GM18861 (cell line): ENCODE measurements at regions not wholly inside any gene's neighbourhood (a gene's known extent, or its start where the extent isn't known, plus 50 kb on each side); places are given as distances from the start of the nearest gene placed in this dataset.

Source experiments
- ATAC-seq: cut with Tn5 transposase; IDR thresholded peaks from one replicate; pipeline ENCODE4 v1.9.1; 2021; ENCODE audit not compliant: unreplicated experiment

GRCh38 chr11:103530257-103530656, 421.0 kb downstream of the DYNC2H1 start:
- no peak for ATAC-seq

DNA sequence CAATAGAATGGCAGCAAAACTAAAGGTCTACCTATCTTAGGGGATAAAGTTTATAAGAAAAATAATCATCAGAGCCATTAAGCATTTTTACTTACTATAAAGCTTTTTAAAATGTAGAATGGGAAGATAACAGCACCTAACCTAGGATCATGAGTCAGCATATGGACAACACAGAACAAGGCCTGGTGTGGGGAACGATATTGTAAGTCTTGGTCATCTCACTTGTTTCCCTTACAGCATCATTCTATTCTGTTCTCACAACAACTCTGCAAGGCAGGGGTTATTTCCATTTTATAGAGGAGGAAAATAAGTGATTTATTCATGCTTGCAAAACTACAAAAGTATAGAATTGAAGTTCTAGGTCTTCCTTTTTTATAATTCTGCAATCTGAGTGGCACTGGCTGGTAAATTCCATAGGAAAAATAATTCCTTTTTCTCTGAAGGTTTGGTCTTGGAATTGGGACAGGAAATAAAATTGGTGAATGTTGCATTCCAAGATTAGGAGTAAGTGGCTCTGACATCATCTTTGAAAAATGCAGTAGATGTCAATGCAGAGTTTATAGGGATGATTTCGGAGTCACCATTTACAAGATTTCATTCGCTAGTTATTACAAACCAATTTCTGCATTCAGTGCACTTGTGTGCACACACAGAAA, 423.0 kb downstream of the DYNC2H1 start:
- no peak for ATAC-seq

DNA sequence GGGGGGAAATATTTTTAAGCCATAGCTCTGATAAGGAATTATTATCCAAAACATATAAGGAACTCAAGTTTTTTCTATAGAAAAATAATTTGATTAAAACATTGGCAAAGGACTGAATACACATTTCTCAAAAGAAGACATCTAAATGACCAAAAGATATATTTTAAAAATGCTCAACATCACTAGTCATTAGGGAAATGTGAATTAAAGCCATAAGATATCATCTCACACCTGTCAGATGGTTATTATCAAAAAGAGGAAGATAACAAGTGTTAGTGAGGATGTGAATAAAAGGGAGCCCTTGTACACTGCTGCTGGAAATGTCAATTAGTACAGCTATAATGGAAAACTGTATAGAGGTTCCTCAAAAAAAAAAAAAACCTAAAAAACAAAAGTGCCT, 425.0 kb downstream of the DYNC2H1 start:
- ATAC-seq: no peak

DNA sequence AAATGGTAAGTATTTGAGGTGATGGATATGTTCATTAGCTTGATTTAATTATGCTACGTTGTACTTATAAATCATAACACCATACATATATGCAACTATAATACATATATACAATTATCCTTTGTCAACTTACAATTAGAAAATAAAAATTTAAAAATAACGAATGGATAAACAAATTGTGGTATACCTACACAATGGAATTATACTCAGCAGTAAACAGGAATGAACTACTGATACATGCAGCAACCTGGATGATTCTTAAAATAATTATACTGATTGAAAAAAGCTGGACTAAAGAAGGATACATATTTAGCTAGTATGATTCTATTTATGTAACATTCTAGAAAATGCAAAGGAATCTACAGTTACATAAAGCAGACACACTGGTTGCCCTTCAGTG, 425.7 kb downstream of the DYNC2H1 start:
- no peak for ATAC-seq

- no peak for ATAC-seq
These were observed 427.1 kb downstream of the DYNC2H1 start for GRCh38 chr11:103536335-103536722.

DNA sequence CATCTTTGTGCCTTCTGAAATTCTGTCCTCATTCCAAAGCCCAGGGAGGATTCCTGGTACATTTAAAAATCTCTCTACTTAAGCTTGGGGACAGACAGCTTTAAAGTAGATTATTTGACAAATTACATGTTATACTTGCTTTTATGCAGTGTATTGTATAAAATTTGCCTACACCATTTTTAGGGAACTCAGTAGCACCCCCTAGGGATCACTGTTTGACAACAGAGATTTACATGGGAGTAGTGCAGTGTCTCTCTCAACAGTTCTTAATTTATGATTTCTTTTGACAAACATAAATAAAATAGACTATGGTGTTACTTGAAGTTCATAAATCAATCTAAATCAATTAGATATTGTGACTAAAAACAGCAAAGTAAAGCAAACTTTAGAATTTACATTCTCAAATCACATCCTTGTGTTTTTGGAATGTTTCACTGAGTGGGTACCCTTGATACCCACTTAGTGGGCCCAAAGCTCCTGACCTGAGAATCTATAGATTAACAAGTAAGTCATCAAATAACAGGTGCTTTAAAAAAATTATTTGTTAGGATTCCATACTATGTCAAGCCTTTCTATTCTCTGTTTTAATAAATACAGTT, 428.8 kb downstream of the DYNC2H1 start:
- no peak for ATAC-seq

- ATAC-seq: no peak
These were observed 429.9 kb downstream of the DYNC2H1 start for GRCh38 chr11:103539166-103539565.

- ATAC-seq: no peak
These were observed 432.1 kb downstream of the DYNC2H1 start for GRCh38 chr11:103541186-103541795.

DNA sequence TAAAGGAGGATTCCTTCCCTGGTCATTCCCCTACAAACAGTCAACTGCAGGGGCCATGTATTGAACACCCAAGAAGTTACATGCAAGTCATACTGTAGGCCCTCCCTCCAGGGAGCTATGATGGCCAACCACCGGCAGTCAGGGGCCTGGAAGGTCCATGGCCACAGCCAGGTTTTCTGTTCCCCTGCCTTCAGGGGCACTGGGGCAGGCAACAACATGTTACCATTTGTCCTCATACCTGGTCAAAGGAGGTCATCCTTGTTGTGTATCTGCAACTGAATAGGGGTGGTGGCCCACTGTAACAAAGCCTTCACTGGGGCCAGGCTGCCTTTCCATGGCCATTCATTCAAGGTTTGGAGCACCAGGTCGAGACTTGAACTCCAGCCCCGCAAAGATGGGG, 433.6 kb downstream of the DYNC2H1 start:
- no peak for ATAC-seq

- no peak for ATAC-seq
These were observed 434.2 kb downstream of the DYNC2H1 start for GRCh38 chr11:103543456-103543855.

GRCh38 chr11:103544874-103545273, 435.6 kb downstream of the DYNC2H1 start:
- ATAC-seq: no peak

DNA sequence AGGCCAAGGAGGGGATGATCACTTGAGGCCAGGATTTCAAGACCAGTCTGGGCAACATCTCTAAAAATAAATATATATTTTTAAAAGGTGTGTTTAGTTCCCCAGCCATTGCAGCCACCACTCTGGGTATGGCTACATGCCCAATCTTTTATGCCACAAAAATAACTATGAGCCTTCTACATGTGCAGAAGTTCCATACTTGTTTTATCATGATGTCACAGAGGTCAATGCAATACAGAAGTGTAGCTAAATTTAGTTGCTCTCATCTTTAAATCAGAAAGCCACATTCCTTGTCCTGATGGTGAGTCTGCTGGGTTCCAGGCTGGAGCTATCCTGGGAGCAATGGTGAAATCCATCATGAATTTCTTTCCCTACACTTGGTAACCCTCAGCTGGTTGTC, 436.3 kb downstream of the DYNC2H1 start:
- no peak for ATAC-seq

DNA sequence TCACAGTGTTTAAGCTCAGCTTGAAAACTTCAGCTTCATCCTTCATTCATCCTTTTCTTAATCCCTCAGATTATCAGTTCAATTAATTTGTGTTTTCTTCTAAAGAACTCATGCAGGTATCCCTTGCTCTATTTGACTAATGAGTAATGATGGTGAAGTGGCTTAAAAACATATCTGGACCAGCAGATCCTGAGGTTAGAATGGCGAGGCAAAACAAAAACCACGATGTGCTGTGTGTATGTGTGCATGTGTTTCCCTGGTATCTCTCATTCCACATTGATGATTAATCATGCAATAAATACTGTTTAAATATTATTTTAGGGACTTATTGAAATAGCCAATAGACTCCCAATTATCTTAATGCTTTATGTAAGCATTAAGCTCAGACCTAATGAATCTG, 437.0 kb downstream of the DYNC2H1 start:
- ATAC-seq: no peak

- ATAC-seq: no peak
These were observed 437.8 kb downstream of the DYNC2H1 start for GRCh38 chr11:103547024-103547423.

DNA sequence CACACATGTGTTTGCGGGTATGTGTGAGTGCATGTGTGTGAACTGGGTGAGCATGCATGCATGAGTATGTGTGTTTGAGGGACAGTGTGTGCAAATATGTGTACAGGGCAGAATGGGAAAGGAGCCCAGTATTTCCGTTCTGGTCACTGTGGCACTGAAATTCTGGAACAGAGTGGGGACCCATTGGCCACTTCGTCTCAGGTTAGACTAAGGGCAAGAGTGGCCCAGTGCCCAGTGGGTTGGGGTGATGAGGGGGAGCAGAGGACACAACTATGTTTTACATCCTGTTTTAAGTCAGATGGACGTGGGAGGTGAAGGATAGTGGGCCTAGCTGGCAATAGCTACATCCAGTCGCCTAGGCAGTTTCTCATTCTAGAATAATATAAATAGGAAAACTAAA, 438.5 kb downstream of the DYNC2H1 start:
- ATAC-seq: no peak

DNA sequence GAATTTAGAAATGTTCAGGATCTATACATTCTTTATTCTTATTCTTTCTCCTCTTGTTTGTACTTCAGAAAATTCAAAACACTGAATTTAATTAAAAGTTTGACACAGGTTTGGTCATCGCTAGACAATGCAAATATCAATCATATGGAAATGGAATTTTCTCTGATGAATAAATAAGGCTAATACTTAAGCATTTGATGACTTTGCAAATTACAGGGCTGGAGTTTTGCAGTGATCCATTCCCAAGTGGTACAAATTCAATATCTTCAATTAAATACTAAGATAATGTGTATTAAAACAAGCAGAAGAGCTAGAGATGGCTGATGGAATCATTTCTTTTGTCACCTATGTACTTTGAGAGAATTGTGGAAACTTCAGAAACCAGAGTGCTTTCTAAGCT, 439.6 kb downstream of the DYNC2H1 start:
- ATAC-seq: no peak

DNA sequence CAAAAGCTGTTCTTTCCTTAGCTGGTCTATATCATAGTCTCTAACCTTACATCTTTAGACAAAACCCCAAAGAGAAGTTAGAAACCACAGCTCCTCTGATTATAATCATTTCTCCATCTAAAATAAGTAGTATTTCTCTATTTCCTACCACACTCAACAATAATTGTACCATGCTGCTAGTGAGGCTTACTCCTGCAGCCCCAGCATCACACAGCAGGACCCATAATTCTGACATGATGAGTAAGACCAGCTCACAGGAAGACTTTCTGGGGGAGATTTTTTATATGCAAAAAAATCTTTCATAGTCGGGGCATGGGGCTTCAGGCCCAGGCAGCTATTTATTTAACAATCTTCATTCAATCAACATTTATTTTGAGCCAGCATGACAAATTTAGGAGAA, 441.6 kb downstream of the DYNC2H1 start:
- no peak for ATAC-seq

DNA sequence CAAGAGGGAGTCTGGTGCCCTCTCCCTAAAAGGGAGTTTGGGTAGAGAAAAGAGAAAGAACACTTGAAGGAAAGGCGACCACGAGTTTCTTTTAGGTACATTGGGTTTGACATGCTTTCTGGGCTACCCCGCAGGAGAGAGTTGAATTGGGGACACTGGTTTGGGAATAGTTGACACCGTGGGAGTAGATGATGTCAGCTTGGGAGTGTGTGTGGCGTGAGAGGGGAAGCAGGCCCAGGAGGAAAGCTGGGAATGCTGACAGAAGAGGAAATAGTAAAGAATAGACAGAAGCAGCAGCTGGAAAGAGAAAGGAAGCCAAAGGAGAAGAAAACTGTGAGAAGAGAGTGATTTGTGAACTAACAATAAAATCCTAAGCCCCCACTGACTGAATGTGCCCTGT, 442.9 kb downstream of the DYNC2H1 start:
- ATAC-seq: no peak

DNA sequence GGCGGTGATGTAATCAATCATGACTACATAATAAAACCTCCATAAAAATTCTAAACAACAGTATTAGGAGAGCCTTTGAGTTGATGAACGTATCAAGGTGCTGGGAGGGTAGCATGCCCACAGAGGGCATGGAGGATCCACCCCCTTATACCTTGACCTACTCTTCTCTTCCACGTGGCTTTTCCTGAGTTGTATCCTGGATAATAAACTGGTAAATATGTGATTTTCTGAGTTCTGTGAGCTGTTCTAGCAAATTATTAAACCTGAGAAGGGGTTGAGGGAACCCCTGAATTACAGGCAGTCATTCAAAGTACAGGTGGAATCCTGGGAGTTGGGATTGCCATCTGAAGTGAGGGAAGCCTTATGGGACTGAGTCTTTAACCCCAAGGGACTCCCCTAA, 446.9 kb downstream of the DYNC2H1 start:
- ATAC-seq: no peak

DNA sequence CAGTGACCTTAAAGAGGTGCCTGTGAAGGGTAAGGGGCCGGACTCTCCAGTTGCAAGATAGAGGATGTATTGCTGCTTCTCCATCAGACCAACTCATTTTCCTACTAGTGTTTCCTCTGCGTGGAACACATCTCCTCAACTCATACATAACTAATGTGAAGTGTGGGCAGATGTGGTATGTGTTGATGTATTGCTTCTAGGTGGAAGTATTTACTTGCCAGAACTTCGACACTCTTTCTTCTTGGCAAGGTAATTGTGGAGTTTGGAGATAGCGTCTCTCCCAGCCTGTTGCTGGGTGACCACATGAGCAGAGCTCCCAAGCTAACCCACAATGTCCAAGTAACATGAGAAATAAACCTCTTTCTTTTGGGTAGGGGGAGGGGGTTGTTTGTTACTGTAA, 456.9 kb downstream of the DYNC2H1 start:
- no peak for ATAC-seq

GRCh38 chr11:103581760-103582159, 454.7 kb upstream of the DDI1 start:
- ATAC-seq: no peak

DNA sequence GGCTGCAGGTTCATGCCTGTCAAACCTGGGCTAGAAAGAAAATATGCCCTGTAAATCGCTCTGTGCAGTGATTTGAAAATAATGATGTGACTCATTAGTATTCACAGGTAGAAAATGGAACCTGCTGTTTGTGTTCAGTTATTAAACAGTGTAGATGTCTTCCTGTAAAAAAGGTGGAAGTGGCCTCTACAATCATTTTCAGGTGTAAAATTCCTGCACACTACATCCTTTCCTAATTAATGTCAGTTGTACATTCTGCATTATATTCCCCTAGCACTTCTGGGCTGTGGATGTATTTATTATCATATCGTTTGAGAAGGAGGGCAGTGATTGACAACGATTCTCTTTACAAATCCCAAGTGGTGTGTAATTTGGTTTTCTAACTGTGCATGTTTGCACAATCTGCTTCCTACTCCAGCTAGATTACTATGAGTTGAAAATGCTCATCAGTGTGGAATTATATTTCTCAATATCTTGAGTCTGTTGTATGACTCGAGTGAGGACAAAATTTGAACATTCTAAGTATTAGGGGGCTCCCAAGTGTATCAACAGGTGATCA, 454.0 kb upstream of the DDI1 start:
- no peak for ATAC-seq
